HCT116 (cell line): ENCODE measurements at regions not wholly inside any gene's neighbourhood (a gene's known extent, or its start where the extent isn't known, plus 50 kb on each side); places are given as distances from the start of the nearest gene placed in this dataset.

Experiments
- ATAC-seq: fragments of 200-7000 bp; cut with Tn5 transposase; 2 replicates; pipeline ENCODE4 v1.9.1; 2020; ENCODE audit warnings: mild to moderate bottlenecking, moderate library complexity
- BruUV-seq: library from RNA; stranded (reverse); fragments of 400-500 nt; replicated peaks from 2 replicates; lab custom pipeline; 2021; lab: Mats Ljungman, UMichigan
- CTCF ChIA-PET: fragments of 300-600 bp; sonication (Branson Sonifier 250); formaldehyde crosslinking; loops from one replicate; lab custom pipeline; 2021; ENCODE audit warnings: antibody characterized with exemption; lab: Charles Lee
- POLR2A ChIA-PET: fragments of 300-600, 350-600 bp; sonication (Branson Sonifier 250); formaldehyde crosslinking; loops from one replicate; lab custom pipeline; 2021; ENCODE audit warnings: antibody characterized with exemption; lab: Charles Lee
- RAD21 ChIA-PET, 2 experiments: fragments of 300-600 bp; sonication (Branson Sonifier 250); formaldehyde crosslinking; loops; one replicate each; lab custom pipeline; 2023; ENCODE audit warnings: low total read pairs in 2 of 2; ENCODE audit not compliant: uncharacterized antibody in 2 of 2, unreplicated experiment in 2 of 2, low non-redundant PET in 1 of 2; lab: Charles Lee
- DNase-seq: peaks from one replicate; pipeline ENCODE4 v3.0.0-alpha.2; 2010; ENCODE audit warnings: low read depth, low spot score
- H2AFZ ChIP-seq: fragments of 200-600 bp; shearing (Covaris generic), sonication (generic); 2 replicates; pipeline ENCODE4 v1.6.1; 2017; ENCODE audit warnings: low read depth, mixed run types, mixed read lengths, antibody characterized with exemption, low read length; ENCODE audit not compliant: poor library complexity, severe bottlenecking
- H3K27ac ChIP-seq: 2 replicates; pipeline ENCODE4 v1.5.1; 2012; ENCODE audit warnings: low read depth, low read length
- H3K27me3 ChIP-seq: fragments of 200-600 bp; sonication (generic); 2 replicates; pipeline ENCODE4 v1.6.1; 2016; ENCODE audit warnings: mixed run types, low read length, mixed read lengths; ENCODE audit not compliant: insufficient read depth
- H3K36me3 ChIP-seq, 2 experiments: fragments of 200-500 bp in 1 of 2; fragments of 200-600 bp in 1 of 2; sonication (Bioruptor generic) in 1 of 2; sonication (generic) in 1 of 2; 2 replicates each; pipeline versions ENCODE4 v1.5.1 to v1.6.1; 2014 to 2016; ENCODE audit warnings: low read length in 2 of 2, inconsistent platforms in 1 of 2, mixed read lengths in 1 of 2, mixed run types in 1 of 2; ENCODE audit not compliant: insufficient read depth in 2 of 2, control insufficient read depth in 1 of 2
- H3K4me1 ChIP-seq, 2 experiments: fragments of 200-600 bp in 1 of 2; sonication (generic) in 1 of 2; 2 replicates each; pipeline versions ENCODE4 v1.5.1 to v1.6.1; 2012 to 2017; ENCODE audit warnings: low read length in 2 of 2, inconsistent platforms in 1 of 2, mild to moderate bottlenecking in 1 of 2, mixed read lengths in 1 of 2, mixed run types in 1 of 2, moderate library complexity in 1 of 2; ENCODE audit not compliant: insufficient read depth in 2 of 2, control insufficient read depth in 1 of 2
- H3K4me2 ChIP-seq: fragments of 200-600 bp; sonication (generic); 2 replicates; pipeline ENCODE4 v1.6.1; 2017; ENCODE audit warnings: mixed run types, low read length, mixed read lengths
- H3K4me3 ChIP-seq, 2 experiments: fragments of 200-600 bp in 1 of 2; sonication (generic) in 1 of 2; replicated peaks in 1 of 2; 2 replicates each; pipeline ENCODE4 v1.5.1; 2011 to 2016; ENCODE audit warnings: low read length in 2 of 2, control low read depth in 1 of 2, low read depth in 1 of 2, mild to moderate bottlenecking in 1 of 2, mixed read lengths in 1 of 2, mixed run types in 1 of 2
- H3K79me2 ChIP-seq: fragments of 200-600 bp; sonication (generic); 2 replicates; pipeline ENCODE4 v1.6.1; 2017; ENCODE audit warnings: mild to moderate bottlenecking, mixed run types, low read length, moderate library complexity, mixed read lengths; ENCODE audit not compliant: insufficient read depth
- H3K9ac ChIP-seq: fragments of 200-600 bp; sonication (generic); 2 replicates; pipeline ENCODE4 v1.6.1; 2016; ENCODE audit warnings: low read length, mixed read lengths
- H3K9me2 ChIP-seq: fragments of 200-600 bp; sonication (generic), shearing (Covaris generic); 2 replicates; pipeline ENCODE4 v1.6.1; 2017; ENCODE audit warnings: mixed run types, mild to moderate bottlenecking, moderate library complexity; ENCODE audit not compliant: insufficient read depth
- H3K9me3 ChIP-seq, 2 experiments: fragments of 200-500 bp in 1 of 2; fragments of 200-600 bp in 1 of 2; sonication (Bioruptor generic) in 1 of 2; sonication (generic) in 1 of 2; 2 replicates each; pipeline ENCODE4 v1.6.1; 2014 to 2017; ENCODE audit warnings: low read length in 2 of 2, mixed read lengths in 2 of 2, inconsistent platforms in 1 of 2, low read depth in 1 of 2, mild to moderate bottlenecking in 1 of 2, mixed run types in 1 of 2, moderate library complexity in 1 of 2; ENCODE audit not compliant: control insufficient read depth in 1 of 2, insufficient read depth in 1 of 2
- H4K20me1 ChIP-seq: fragments of 200-600 bp; sonication (generic), shearing (Covaris generic); 2 replicates; pipeline ENCODE4 v1.6.1; 2017; ENCODE audit warnings: mixed run types, mild to moderate bottlenecking, moderate library complexity; ENCODE audit not compliant: insufficient read depth
- FOSL1 ChIP-seq: IDR thresholded peaks from 2 replicates; pipeline ENCODE4 v1.6.1; 2012; ENCODE audit warnings: low read depth
- JUND ChIP-seq: IDR thresholded peaks from 2 replicates; pipeline ENCODE4 v1.6.1; 2012
- RAD21 ChIP-seq: IDR thresholded peaks from 2 replicates; pipeline ENCODE4 v1.6.1; 2012; ENCODE audit warnings: low read depth, mild to moderate bottlenecking
- SIN3A ChIP-seq: IDR thresholded peaks from 2 replicates; pipeline ENCODE4 v1.6.1; 2012; ENCODE audit warnings: low read depth
- SRF ChIP-seq: IDR thresholded peaks from 2 replicates; pipeline ENCODE4 v1.6.1; 2012; ENCODE audit warnings: low read depth
- TCF7L2 ChIP-seq: IDR thresholded peaks from 2 replicates; pipeline ENCODE4 v1.7.0; 2011; ENCODE audit warnings: borderline replicate concordance, inconsistent platforms; ENCODE audit not compliant: insufficient read depth, insufficient read length; ENCODE audit errors: extremely low read depth
- YY1 ChIP-seq: IDR thresholded peaks from 2 replicates; pipeline ENCODE4 v1.6.1; 2011; ENCODE audit warnings: low read length, low read depth, moderate library complexity, mild to moderate bottlenecking; ENCODE audit not compliant: insufficient replicate concordance; ENCODE audit errors: extremely low read depth
- ZNF274 ChIP-seq: fragments of 200-500 bp; sonication (Bioruptor generic); IDR thresholded peaks from 2 replicates; pipeline ENCODE4 v1.6.1; 2014; ENCODE audit warnings: mild to moderate bottlenecking, low read depth, low read length, inconsistent platforms
- intact Hi-C: fragments of 100-400 bp; cut with micrococcal nuclease; formaldehyde crosslinking; loops from 2 replicates; pipeline ENCODE4 v1.10.0; 2022
- TF ChIP-seq, protein P1 (sequence below): IDR thresholded peaks from 2 replicates; pipeline ENCODE4 v1.6.1; 2011; ENCODE audit warnings: mild to moderate bottlenecking, low read length, moderate library complexity; ENCODE audit not compliant: insufficient replicate concordance; ENCODE audit errors: extremely low read depth
- TF ChIP-seq, protein P2 (sequence below): IDR thresholded peaks from 2 replicates; pipeline ENCODE4 v1.6.1; 2012; ENCODE audit warnings: low read depth

DNA sequence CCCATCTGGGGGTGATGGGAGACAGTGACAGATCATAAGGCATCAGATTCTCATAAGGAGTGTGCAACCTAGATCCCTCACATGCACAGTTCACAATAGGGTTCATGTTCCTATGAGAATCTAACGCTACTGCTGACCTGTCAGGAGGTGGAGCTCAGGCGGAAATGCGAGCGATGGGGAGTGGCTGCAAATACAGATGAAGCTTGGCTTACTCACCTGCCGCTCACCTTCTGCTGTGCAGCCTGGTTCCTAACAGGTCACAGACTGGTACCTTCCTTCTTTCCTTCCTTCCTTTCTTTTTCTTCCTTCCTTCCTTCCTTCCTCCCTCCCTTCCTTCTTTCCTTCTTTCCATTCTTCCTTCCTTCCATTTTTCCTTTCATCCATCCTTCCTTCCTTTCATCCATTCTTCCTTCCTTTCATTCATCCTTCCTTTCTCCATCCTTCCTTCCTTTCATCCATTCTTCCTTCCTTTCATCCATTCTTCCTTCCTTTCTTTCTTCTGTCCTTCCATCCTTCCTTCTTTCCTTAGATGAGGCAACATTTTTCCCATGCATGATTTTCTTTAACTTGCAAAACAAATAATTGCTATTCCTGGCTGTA, 370.0 kb upstream of the AUTS2 start:
- H4K20me1 ChIP-seq = no peaks in the 10 kb centered on the region
- no peak overlapping the region for H2AFZ ChIP-seq
- TF ChIP-seq, protein P1, sequence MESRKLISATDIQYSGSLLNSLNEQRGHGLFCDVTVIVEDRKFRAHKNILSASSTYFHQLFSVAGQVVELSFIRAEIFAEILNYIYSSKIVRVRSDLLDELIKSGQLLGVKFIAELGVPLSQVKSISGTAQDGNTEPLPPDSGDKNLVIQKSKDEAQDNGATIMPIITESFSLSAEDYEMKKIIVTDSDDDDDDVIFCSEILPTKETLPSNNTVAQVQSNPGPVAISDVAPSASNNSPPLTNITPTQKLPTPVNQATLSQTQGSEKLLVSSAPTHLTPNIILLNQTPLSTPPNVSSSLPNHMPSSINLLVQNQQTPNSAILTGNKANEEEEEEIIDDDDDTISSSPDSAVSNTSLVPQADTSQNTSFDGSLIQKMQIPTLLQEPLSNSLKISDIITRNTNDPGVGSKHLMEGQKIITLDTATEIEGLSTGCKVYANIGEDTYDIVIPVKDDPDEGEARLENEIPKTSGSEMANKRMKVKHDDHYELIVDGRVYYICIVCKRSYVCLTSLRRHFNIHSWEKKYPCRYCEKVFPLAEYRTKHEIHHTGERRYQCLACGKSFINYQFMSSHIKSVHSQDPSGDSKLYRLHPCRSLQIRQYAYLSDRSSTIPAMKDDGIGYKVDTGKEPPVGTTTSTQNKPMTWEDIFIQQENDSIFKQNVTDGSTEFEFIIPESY = no peak
- no peak for TF ChIP-seq FOSL1
- no peak for TF ChIP-seq YY1
- no peak for TF ChIP-seq SRF
- TF ChIP-seq, protein P2, sequence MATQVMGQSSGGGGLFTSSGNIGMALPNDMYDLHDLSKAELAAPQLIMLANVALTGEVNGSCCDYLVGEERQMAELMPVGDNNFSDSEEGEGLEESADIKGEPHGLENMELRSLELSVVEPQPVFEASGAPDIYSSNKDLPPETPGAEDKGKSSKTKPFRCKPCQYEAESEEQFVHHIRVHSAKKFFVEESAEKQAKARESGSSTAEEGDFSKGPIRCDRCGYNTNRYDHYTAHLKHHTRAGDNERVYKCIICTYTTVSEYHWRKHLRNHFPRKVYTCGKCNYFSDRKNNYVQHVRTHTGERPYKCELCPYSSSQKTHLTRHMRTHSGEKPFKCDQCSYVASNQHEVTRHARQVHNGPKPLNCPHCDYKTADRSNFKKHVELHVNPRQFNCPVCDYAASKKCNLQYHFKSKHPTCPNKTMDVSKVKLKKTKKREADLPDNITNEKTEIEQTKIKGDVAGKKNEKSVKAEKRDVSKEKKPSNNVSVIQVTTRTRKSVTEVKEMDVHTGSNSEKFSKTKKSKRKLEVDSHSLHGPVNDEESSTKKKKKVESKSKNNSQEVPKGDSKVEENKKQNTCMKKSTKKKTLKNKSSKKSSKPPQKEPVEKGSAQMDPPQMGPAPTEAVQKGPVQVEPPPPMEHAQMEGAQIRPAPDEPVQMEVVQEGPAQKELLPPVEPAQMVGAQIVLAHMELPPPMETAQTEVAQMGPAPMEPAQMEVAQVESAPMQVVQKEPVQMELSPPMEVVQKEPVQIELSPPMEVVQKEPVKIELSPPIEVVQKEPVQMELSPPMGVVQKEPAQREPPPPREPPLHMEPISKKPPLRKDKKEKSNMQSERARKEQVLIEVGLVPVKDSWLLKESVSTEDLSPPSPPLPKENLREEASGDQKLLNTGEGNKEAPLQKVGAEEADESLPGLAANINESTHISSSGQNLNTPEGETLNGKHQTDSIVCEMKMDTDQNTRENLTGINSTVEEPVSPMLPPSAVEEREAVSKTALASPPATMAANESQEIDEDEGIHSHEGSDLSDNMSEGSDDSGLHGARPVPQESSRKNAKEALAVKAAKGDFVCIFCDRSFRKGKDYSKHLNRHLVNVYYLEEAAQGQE = no peak
- no peak for TF ChIP-seq RAD21
- TF ChIP-seq ZNF274 = no peak
- TF ChIP-seq SIN3A = no peak
- TF ChIP-seq TCF7L2 = no peak
- no peak for TF ChIP-seq JUND
- H3K27ac ChIP-seq = no peak overlapping the region
- ATAC-seq (no peak), DNase-seq (no peak)
- no peaks in the 10 kb centered on the region for H3K79me2 ChIP-seq
- RAD21 ChIA-PET = no interaction called here
- H3K36me3 ChIP-seq = no peaks in the 10 kb centered on the region
- POLR2A ChIA-PET = no interaction called here
- H3K9ac ChIP-seq = no peak overlapping the region
- H3K27me3 ChIP-seq = no peaks in the 10 kb centered on the region
- no TSS peak for BruUV-seq
- no peak overlapping the region for H3K4me3 ChIP-seq
- no peaks in the 10 kb centered on the region for H3K4me1 ChIP-seq
- H3K9me2 ChIP-seq = no peaks in the 10 kb centered on the region
- intact Hi-C loops = no loop called here
- H3K4me2 ChIP-seq = no peak overlapping the region
- peaks cover 4 to 7% of the 10 kb centered on the region in 2 experiments; a peak in 2 of 4 replicates for H3K9me3 ChIP-seq
- CTCF ChIA-PET = no interaction called here
